ENCODE measurements at regions not wholly inside any gene's neighbourhood (a gene's known extent, or its start where the extent isn't known, plus 50 kb on each side); places are given as distances from the start of the nearest gene placed in this dataset.

- no peaks in the 10 kb centered on the region for H3K27me3 ChIP-seq
- no peak overlapping the region for H3K27ac ChIP-seq
- no peak for DNase-seq (ENCODE audit: low spot score in 2 of 2)
- no peaks in the 10 kb centered on the region for H3K4me1 ChIP-seq
- TF ChIP-seq CTCF (IDR thresholded peaks at IDR 0.05) (no peak), POLR2A (IDR thresholded peaks at IDR 0.05) (no peak), EP300 (IDR thresholded peaks at IDR 0.05) (no peak)
- no peaks in the 10 kb centered on the region for H3K9me3 ChIP-seq
- no peaks in the 10 kb centered on the region for H3K36me3 ChIP-seq
- no peak overlapping the region for H3K4me3 ChIP-seq
- 78% methylated on average over 15 of the region's 15 CpGs for WGBS, 2 donors
Observed at GRCh38 chr1:29649189-29650040, 413.1 kb downstream of the PTPRU start.

DNA sequence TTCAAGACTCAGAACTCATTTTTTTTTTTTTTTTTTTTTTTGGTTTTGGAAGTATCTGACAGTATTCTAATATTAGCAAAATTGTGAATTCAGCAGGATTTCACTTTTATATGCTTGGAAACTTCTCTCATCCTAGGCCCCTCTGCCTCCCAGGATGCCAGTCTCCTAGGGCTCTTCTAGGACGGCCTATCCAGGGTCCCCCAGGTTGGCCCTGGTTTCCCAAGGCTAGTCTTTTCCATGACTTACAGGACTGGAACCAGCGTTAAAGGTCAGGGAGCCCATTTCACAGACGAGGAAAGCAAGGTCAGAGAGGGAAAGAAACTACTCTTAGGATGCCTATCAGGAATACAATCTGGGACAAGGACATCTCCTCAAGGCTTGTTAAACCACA lies 412.5 kb downstream of the PTPRU start:
- Histone ChIP-seq H3K27ac (no peak overlapping the region), H3K4me1 (no peaks in the 10 kb centered on the region), H3K36me3 (no peaks in the 10 kb centered on the region), H3K9me3 (no peaks in the 10 kb centered on the region), H3K27me3 (no peaks in the 10 kb centered on the region), H3K4me3 (no peak overlapping the region)
- TF ChIP-seq EP300 (IDR thresholded peaks at IDR 0.05): no peak
- no peak for TF ChIP-seq CTCF (IDR thresholded peaks at IDR 0.05)
- no peak for TF ChIP-seq POLR2A (IDR thresholded peaks at IDR 0.05)
- WGBS, 2 donors: 92 to 93% methylated on average over 3 of the region's 3 CpGs
- no peak for DNase-seq (ENCODE audit: low spot score in 2 of 2)

GRCh38 chr1:29648026-29648425 lies 411.7 kb downstream of the PTPRU start:
- DNase-seq (ENCODE audit: low spot score in 2 of 2): no peak
- H3K4me3 ChIP-seq: no peak overlapping the region
- no peak overlapping the region for H3K27ac ChIP-seq
- no peaks in the 10 kb centered on the region for H3K27me3 ChIP-seq
- no peaks in the 10 kb centered on the region for H3K9me3 ChIP-seq
- H3K4me1 ChIP-seq: no peaks in the 10 kb centered on the region
- TF ChIP-seq CTCF (IDR thresholded peaks at IDR 0.05): no peak
- TF ChIP-seq POLR2A (IDR thresholded peaks at IDR 0.05): no peak
- no peak for TF ChIP-seq EP300 (IDR thresholded peaks at IDR 0.05)
- no peaks in the 10 kb centered on the region for H3K36me3 ChIP-seq
- 56 to 68% methylated on average over 4 of the region's 4 CpGs for WGBS, 2 donors

DNA sequence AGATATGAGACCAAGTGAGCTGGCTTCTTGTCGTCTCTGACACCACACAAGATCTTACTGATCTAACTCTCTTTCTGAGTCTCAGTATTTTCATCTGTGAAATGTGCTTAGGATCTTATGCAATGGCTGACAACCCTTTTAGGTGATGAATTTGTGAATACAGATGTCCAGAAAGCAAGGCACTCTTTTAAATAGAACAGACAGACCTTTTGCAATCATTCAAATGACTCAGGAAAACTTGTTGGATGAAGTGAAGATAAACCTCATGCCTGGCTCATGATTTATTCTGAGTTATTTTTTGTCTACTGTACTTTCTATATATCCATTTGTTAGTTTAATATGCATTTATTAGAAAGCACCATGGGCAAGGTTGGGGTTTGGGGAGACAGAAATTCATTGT lies 411.3 kb downstream of the PTPRU start:
- WGBS, 2 donors: 77 to 85% methylated on average over 1 of the region's 1 CpG
- no peaks in the 10 kb centered on the region for H3K36me3 ChIP-seq
- H3K4me1 ChIP-seq: no peaks in the 10 kb centered on the region
- H3K27me3 ChIP-seq: no peaks in the 10 kb centered on the region
- no peaks in the 10 kb centered on the region for H3K9me3 ChIP-seq
- no peak overlapping the region for H3K27ac ChIP-seq
- TF ChIP-seq POLR2A (IDR thresholded peaks at IDR 0.05) (no peak), EP300 (IDR thresholded peaks at IDR 0.05) (no peak), CTCF (IDR thresholded peaks at IDR 0.05) (no peak)
- DNase-seq (ENCODE audit: low spot score in 2 of 2): no peak
- no peak overlapping the region for H3K4me3 ChIP-seq

DNA sequence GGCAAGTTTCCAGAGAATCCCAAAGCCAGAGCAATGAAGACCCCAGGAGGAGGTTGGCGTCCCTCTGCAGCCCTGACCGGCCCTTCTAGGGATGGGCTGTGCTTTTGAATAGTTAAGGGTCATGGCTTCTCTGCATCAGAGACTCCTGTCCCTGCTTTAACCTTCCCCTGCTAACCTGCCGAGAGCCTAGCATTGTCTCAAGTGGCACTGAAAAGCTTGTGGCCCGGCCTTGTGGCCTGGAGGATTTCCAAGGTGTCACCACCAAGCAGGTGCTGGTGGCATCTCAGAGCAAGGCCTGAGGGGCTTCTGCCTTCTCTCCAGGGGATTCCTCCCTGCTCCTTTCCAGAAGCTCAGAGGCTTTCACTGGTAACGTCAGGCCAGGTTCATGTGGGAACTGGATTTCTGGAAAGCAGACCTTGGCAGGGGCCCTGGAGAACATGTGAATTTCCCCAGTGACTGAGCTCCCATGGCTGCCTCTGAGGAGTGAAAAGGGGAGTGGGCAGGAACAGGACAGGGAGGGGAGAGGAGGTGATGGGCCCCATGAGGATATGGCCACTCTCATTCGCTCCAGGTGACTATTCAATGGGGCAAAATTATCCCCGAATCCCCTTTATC lies 409.9 kb downstream of the PTPRU start:
- Histone ChIP-seq H3K36me3 (no peaks in the 10 kb centered on the region), H3K4me3 (no peak overlapping the region), H3K4me1 (no peaks in the 10 kb centered on the region), H3K27ac (no peak overlapping the region), H3K9me3 (no peaks in the 10 kb centered on the region), H3K27me3 (no peaks in the 10 kb centered on the region)
- no peak for DNase-seq (ENCODE audit: low spot score in 2 of 2)
- TF ChIP-seq CTCF (IDR thresholded peaks at IDR 0.05) (no peak), EP300 (IDR thresholded peaks at IDR 0.05) (no peak), POLR2A (IDR thresholded peaks at IDR 0.05) (no peak)
- WGBS, 2 donors: 82 to 89% methylated on average over 7 of the region's 7 CpGs
